Stimulated activated CD8-positive, alpha-beta memory T cell treated with anti-CD3 and anti-CD28 coated beads, Interleukin-4, amount 100 ng/mL, for 48 hours (primary cell): ENCODE measurements at regions not wholly inside any gene's neighbourhood (a gene's known extent, or its start where the extent isn't known, plus 50 kb on each side); places are given as distances from the start of the nearest gene placed in this dataset.

ENCODE experiments used
- DNase-seq: peaks from one replicate; pipeline ENCODE4 v3.0.0-alpha.2; 2020

DNA sequence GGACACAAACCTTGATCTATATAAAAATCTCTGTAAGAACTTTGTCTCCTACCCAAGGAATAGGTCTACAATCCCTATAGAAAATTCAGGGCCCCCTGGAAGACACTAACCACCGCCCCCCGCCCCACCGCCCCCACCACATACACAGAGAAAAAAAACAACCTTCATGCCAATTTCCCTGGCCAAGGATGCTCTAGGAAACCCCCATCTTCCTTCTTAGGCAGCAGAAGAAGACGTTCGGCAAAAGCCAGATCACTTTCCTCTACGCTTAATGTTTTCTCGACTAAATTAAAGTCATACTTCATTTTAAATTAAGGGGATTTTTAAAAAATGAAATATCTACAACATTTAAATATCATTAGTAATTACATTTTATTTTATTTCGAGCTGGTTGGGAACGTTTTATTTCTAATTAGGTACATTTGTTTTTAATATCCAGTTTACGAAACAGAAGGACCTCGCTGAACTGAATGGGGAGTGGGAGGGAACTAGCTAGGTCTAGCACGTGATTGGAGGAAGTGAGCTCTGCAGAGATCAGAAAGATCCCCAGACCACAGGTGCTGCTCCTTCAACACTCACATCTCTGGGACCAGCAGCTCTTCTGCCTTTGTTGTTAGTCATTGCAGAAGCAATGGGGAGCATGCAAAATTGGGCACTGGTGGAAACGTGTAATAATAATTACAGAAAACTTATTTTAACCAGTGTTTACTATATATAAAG is 472.3 kb downstream of the MN1 start:
- no peak for DNase-seq

DNA sequence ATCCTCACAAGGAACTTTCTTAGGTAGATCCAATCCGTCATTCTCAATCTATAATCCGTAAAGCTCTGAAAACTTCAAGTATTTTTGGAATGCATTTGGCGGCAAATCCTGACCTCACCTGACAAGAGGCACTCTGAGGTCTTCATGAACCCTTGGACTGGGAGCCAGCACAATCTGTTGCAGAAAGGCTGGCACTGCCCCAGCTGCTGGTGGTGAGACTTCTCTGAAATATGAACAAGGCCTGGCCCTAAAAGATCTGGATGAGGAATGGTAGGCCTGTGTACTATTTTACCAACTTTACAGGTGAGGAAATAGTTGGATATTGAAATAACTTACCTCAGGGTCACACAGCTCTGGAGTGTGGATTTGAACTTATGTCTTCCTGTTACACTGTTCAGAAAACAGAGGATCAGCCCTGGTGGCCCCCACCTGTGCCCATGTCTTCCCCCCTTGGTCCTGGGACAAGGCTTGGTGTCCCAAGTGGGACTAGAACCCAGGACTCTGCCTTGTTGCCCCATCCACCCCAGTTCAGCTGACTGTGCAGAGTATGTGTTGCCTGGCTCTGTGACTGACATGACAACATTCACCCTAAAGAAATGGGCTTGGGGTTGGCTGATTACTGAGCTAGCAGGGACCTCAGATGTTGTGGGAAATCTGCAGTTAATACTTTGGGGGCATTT is 471.4 kb downstream of the MN1 start:
- no peak for DNase-seq

DNA sequence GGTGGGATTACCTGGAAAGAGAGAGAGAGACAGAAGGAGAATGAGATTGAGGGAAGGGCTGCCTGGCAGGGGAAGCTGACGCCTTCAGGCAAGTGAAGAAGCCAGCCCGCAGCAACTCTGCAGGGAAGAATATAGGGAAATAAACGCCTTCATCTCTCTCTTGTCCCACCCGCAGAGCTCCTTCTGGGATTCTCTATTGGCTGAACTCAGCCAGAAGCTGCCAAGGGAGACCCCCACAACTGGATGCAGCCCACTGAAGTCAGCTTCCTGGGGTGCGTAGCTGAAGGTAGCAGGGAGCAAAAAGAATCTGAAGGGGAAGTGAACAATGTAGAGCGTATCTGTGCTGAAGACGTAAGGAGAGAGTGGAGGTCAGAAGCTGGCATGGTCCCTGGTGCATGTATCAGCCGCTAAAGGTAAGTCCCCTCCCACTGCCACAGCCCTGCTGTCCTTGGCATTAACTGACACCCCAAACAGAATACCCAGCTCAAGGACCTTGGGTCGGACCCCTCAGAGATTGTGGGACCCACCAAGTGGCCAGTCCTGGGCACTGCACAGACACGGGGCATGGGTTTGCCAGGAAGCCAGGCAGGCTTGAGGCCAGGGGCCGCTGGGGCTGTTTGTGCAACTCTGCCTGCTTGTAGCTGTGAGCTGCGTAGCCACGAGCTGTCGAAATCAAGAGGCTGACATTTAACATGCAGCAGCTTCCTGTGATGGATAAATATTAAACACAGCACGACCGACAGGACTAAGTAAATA is 469.9 kb downstream of the MN1 start:
- DNase-seq = no peak

DNA sequence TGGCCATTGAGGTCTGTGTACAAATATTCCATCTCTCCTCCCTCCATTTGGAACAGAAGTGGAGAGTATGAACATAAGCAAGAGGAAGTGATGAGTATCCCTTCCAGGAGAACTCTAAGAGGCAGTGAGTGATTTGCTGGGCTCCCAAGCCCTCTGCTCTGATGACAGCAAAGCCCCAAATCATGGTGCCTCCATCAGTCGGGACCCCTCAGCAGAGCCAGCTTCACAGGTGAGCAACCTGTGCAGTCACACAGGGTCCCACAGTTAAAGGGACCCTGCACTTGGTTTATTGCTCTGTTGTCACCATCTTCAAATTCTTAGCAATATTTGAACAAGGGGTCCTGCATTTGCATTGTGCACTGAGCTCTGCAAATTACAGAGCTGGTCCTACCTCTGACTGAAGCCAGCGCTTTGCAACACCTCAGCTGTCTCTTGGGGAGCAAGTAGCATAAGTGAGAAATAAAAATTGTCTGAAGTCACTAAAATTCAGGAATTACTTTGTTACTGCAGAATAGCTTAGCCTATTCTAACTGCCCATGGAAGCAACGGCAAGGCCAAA is 466.4 kb downstream of the MN1 start:
- DNase-seq = no peak

DNA sequence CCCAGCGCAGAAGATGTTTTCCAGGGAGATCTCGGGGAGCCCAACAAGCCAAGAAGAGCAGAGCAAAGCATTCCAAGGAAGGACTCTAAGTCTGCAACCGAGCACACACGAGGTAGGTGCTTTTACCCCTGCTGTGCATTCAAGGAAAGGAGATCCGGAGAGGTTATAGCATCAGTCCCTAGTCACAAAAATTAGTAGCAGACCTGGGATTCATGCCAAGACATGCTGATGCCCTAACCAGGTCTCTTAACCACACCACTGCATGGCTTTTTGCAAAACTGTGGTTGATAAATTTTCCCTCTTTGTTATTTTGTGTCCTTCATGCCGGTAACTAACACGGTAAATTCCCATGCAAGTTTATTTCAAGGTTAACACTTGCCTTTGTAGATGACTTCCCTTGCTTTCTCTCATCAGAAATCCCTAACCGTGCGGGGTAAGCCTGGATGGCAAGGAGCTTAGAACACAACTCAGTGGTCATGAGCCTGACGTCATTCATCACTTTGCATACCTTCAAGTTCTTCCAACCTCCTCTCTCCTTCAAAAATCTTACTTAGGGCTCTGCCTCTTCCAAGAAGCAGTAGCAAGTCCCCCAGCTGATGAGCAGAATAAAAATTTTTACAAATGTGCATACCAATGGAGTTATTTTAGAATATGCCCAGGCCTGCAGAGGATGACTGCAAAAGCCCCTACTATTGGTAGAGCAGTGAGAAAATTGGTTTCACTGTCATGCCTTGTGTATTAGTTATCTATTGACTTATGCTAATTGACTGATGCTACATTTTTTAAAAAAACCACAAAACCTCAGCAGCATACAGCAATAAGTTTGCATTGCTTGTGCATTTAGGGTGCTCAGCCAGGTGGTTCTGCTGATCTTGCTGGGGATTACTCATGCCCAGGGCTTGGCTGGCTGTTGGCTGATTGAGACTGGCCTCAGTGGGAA is 465.1 kb downstream of the MN1 start:
- DNase-seq = no peak

DNA sequence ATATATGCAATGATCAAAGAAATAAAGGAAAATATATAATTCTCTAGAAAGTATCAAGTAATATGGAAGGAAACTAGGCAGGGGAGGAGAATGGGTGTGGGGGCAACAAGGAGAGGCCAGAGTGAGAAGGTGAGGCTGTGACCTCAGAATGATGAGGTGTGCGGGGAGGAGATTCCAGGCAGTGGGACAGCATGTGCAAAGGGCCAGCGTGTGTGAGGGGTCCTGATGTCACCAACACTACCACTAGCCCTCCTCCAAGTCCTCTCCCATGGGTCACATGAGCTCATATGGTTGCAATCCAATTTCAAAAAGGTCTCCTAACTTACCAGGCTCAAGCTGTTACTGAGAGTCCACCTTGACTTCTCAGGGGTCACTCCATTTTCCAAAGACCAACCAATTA is 463.9 kb downstream of the MN1 start:
- DNase-seq = no peak

DNA sequence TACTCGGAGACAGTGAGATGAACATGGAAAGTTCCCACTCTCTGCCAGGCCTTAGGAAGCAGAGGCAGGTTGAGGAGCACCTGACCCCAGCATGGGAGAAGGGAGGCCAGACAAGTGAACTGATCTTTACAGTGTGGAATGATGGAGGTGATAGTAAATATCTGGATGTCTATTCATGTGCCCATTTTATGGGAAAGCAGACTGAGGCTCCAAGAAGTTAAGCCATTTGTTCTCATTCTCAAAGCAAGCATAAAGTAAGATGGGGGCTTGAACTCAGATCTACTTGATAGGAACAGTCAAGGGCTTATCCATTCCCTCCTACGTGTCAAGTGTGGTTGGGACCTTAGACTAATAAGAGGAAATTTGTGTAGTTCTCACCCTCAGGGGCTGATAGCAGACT is 461.5 kb downstream of the MN1 start:
- DNase-seq = no peak

DNA sequence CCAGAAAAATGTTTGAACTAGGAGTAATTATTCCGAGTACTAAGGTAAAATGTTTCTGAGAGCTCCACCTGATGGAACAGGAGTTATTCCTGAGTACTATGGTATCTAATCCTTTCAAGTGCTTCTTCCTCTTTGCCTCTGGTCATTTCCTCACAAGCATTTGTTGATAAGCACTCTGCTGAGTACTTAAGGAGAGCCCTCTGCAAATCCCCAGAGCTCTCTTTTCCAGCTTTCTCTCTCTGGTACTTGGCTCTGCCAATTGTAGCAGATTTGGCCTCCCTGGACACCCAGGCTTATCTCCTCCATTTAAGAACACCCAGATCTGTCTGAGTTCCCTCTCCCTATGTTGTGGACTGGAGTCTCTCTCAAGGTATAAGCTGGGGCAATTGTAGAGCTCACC is 457.0 kb downstream of the MN1 start:
- no peak for DNase-seq

DNA sequence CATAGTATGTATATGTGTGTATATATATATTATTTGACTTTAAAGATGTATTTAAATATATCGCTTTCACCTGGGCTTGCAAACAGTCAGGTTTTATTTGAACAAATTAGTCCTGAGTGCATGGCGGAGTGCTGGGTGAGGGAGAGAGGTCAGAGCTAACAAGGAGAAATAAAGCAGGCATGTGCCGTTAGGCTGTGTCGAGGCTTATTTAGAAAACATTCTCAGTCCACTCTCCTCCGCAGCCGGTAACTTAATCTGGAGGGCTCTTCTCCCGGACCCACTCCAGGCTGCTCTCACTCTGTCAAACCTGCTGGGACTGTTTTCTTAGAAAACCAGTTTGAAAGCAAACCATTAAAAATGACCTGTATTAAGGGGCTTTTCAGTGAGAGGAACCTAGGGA is 455.9 kb downstream of the MN1 start:
- DNase-seq = no peak

DNA sequence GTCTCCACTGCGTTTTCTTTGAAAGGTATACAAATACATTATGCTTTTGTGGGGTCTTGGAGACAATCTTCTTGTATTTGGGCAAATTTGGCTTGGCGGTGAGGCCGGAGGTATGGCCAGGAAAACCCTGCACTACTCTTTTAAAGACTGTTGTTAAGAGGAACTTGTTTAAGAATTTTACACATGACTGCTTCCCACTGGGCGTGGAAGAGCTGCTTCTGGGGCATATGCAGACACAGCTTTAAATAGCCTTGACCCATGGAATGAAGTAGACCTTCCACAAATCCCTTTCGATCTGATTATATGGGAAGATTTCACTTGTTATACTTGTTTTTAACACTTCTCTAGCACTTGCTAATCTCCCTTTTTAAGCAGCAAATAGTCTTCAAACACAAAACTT is 453.6 kb downstream of the MN1 start:
- DNase-seq = no peak

DNA sequence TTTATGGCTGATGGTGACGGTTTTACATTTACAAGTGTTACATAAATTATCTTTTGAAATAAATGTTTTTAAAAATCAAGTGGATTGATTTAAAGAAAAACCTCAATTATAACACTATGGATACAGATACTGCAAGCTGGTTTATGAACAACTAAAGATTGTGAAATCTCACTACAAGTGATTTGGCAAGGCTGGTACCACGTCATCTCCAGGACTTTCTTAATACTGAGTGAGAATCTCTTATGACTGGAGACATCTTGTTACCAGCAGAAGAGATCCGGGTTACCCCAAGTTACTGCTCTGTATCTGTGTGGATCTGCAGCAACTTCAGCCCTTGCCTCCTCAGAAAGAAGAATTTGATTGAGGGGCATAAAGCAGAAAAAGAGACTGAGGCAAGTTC is 452.9 kb downstream of the MN1 start:
- no peak for DNase-seq

DNA sequence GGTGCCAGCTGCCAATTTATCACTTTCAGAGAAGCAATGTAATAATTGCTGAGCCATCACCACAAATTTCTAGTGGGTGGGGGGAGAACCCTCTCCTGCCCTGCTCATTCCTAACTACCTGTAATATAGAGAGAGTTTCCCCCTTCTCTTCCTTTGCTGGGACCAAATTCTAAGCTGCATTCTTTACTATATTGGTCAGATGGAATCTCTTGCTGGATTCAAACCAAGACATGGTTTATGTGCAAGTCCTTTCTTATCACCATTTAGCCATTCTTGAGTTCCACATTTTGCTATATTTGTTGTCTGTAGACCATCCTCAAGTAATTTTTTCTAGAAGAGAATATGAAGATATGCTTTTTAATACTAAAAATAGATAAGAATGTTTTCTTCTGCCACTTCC is 452.1 kb downstream of the MN1 start:
- DNase-seq = no peak

DNA sequence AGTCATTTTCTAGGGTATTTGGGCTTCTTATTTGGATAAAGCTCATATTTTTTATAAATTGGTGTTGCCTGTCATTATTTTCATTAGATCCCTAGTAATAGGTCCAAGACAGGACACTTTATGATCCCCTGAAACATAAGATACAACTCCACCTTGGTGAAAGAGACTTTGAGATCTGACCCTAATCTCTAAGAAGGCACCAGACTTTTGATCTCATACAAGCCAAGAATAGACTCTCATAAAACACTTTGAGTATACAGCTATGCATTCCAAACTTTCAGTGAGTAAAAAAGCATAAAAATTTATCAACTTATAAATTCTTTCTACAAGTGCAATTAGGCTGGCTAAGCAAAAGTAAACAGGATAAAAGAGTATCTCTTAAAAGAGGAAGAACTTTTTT is 451.2 kb downstream of the MN1 start:
- no peak for DNase-seq

DNA sequence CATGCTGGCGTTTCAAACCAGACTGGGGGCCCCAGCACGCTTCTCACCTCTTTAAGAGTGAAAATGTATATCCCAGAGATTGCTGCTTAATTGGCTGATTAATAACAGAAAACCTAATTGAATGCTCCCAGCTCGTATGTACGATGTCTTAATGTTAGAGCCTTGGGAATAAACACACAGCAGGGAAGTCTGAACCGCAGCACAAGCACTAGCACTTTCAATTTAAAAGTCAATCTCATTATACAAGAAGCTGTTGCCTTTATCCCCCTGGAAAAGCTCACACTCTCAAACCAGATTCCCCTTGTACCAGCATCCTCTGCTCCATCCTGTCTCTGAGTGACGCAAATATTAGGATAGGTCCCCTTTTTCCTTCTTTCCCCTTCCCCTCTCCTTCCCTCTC is 449.1 kb downstream of the MN1 start:
- no peak for DNase-seq

DNA sequence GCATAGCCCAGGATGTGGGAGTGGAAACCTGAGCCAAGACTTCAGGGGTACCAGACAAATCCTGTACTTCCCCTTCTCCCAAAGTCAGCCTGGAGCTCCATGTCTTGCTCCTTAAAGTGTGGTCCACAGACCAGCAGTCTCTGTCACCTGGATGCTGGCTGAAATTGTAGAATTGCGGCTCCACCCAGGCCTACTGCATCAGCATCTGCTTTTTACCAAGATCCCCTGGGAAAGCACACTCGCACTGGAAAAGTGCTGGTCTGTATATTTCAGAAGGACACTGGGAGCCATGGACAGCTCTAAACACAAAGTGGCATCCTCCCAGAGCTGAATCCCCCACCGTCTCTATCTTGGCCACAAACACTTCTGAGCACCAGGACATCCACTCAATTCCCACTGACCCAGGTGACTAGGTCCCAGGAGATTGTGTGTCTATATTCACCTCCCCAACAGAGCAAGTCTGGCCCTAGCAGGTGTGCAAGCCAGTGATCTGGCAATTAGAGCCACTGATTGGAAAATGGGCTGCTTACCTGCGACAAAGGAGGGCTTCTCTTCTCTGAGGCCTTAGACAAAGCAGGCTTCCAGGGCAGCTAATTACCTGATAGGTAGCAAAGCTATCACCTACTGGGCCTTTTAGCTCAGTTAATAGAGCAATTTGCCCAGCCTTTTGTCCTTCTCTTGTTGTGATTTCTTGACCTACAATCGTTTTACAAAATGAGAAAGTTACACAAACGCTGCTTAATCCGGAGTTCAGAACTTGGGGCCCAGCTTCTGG is 443.3 kb downstream of the MN1 start:
- no peak for DNase-seq

DNA sequence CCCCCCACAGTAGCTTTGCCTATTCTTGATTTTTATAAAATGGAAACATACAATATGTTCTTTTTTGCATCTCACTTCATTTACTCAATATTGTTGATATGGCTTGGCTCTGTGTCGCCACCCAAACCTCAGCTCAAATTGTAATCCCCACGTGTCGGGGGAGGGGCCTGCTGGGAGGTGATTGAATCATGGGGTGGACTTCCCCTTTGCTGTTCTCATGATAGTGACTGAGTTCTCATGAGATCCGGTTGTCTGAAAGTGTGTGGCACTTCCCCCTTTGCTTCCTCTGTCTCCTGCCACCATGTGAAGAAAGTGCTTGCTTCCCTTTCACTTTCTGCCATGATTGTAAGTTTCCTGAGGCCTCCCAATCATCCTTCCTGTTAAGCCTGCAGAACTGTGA is 431.3 kb downstream of the MN1 start:
- no peak for DNase-seq

DNA sequence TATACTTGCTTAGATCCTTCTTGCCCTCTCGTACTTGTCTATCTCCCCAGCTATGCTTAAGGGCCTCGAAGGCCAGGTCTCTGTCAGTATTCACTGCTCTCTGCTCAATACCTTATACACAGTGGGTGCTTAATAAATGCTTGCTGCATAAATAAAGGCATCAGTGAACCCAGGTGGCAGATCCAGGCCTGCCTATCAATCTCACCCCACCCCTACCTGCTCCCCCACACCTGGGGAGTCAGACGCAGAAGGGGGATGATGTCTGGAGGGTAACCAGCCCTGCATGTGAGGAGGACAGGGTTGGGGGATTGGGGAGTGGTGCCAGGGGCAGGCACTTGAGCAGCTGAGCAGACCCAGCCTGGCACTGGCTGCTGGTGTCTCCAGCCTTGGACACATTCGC is 430.6 kb downstream of the MN1 start:
- no peak for DNase-seq

DNA sequence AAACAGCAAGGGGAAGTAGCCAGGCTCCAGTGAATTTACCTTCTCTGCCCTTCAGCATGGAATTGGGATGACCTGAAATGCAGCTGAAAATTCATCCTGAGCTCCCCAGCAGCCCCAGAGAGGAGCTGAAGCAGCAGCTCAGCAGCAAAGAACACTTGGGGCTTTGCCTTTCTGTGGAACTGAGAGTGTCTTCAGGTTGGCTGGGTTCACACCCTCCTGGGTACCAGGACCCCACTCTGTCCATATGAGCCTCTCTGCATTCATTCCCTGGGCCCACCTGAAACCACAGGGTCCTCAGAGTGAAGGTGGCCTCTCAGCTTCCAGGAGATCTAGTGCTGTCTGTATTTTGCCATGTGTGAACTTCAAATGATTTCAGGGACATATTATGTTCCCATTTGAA is 429.2 kb downstream of the MN1 start:
- no peak for DNase-seq

DNA sequence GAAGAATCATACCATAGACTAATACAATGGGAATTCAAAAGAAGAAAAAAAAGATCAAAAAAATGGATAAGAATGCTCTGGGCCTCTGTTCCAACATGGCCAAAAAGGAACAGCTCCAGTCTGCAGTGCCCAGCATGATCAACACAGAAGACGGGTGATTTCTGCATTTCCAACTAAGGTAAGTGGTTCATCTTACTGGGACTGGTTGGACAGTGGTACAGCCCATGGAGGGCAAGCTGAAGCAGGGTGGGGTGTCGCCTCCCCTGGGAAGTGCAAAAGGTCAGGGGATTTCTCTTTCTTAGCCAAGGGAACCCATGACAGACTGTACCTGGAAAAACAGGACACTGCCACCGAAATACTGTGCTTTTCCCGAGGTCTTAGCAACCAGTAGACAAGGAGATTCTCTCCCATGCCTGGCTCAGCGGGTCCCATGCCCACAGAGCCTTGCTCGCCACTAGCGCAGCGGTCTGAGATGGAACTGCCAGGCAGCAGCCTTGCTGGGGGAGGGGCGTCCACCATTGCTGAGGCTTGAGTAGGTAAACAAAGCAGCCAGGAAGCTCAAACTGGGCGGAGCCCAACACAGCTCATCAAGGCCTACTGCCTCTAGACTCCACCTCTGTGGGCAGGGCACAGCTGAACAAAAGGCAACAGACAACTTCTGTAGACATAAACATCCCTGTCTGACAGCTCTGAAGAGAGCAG is 428.4 kb downstream of the MN1 start:
- no peak for DNase-seq

DNA sequence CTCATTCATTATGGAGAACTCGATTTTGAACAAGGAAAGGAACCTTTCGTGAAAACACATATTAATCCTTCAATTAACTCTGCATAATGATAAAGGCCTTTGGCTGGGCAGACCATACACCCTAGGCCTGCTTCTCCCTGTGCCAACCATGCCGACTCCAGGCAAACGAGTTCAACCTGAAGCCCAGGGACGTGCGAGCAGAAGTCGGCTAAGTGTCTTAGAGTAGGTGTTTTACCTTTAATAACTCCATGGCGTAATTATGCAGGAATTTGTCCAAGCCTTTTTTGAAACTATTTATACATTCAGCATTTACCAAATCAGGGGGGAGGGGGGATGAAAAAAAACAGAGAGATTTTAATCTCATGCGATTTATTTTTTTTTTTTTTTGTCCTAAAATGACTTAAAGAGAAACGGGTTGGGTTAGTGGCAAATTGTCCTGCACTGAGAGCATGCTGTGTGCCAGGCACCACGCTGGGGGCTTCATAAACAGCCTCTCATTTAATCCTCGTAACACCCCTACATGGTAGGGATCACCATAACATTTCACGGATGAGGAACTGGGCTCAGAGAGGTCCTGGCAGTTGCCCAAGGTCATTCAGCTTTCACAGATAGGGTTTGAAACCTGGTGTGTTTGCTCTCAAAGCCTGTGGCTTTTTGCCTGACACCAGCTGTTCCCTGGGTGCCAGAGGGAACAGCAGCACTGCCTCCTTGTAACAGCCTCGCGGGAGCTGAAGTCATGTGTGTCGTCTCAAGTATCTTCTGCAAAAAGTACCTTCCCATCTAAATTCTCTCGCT is 423.9 kb downstream of the MN1 start:
- DNase-seq = no peak
